ENCODE measurements at regions not wholly inside any gene's neighbourhood (a gene's known extent, or its start where the extent isn't known, plus 50 kb on each side); places are given as distances from the start of the nearest gene placed in this dataset.

- DNase-seq, result no peak
- H3K4me1 Mint-ChIP-seq (ENCODE audit: low read depth, unreplicated experiment), result peaks cover 18% of the 10 kb centered on the region
- CTCF ChIA-PET, result no interaction called here
- BruUV-seq (replicated peaks), result no TSS peak
- H3K36me3 Mint-ChIP-seq (ENCODE audit: insufficient read depth, unreplicated experiment), result no peaks in the 10 kb centered on the region
- H3K4me3 Mint-ChIP-seq (ENCODE audit: low read depth, unreplicated experiment), result no peak overlapping the region
- no peaks in the 10 kb centered on the region for H3K27me3 Mint-ChIP-seq (ENCODE audit: unreplicated experiment)
- intact Hi-C loops (cut with micrococcal nuclease; ENCODE audit: unreplicated experiment), result no loop called here
- TF ChIP-seq CTCF (IDR thresholded peaks at IDR 0.05; ENCODE audit: unreplicated experiment), result no peak
- H3K27ac Mint-ChIP-seq (ENCODE audit: unreplicated experiment), result no peak overlapping the region
- H3K9me3 Mint-ChIP-seq (ENCODE audit: low read depth, unreplicated experiment), result no peaks in the 10 kb centered on the region
Observed at GRCh38 chr5:125038477-125038876, 292.0 kb upstream of the ZNF608 start.

GRCh38 chr5:125041798-125042197, 295.4 kb upstream of the ZNF608 start:
- Mint-ChIP-seq H3K27me3 (ENCODE audit: unreplicated experiment) (no peaks in the 10 kb centered on the region), H3K27ac (ENCODE audit: unreplicated experiment) (no peak overlapping the region), H3K4me1 (ENCODE audit: low read depth, unreplicated experiment) (peaks cover 51% of the 10 kb centered on the region), H3K36me3 (ENCODE audit: insufficient read depth, unreplicated experiment) (no peaks in the 10 kb centered on the region), H3K4me3 (ENCODE audit: low read depth, unreplicated experiment) (no peak overlapping the region), H3K9me3 (ENCODE audit: low read depth, unreplicated experiment) (no peaks in the 10 kb centered on the region)
- intact Hi-C loops (cut with micrococcal nuclease; ENCODE audit: unreplicated experiment), result loop anchor here (5.0 kb wide), 1 partner anchor 379 kb away; no protein-coding TSS in a partner anchor
- BruUV-seq (replicated peaks), result no TSS peak
- DNase-seq, result no peak
- CTCF ChIA-PET, result interaction anchor here (0.7 kb wide), 1 partner anchor 150 kb away, joined by 4 read pairs; no protein-coding TSS in a partner anchor
- TF ChIP-seq CTCF (IDR thresholded peaks at IDR 0.05; ENCODE audit: unreplicated experiment), result no peak

GRCh38 chr5:125042261-125042890, 295.9 kb upstream of the ZNF608 start:
- no TSS peak for BruUV-seq (replicated peaks)
- intact Hi-C loops (cut with micrococcal nuclease; ENCODE audit: unreplicated experiment), result loop anchor here (5.0 kb wide), 1 partner anchor 380 kb away; no protein-coding TSS in a partner anchor
- TF ChIP-seq CTCF (IDR thresholded peaks at IDR 0.05; ENCODE audit: unreplicated experiment), result no peak
- Mint-ChIP-seq H3K9me3 (ENCODE audit: low read depth, unreplicated experiment) (no peaks in the 10 kb centered on the region), H3K4me3 (ENCODE audit: low read depth, unreplicated experiment) (no peak overlapping the region), H3K27me3 (ENCODE audit: unreplicated experiment) (no peaks in the 10 kb centered on the region), H3K36me3 (ENCODE audit: insufficient read depth, unreplicated experiment) (no peaks in the 10 kb centered on the region), H3K4me1 (ENCODE audit: low read depth, unreplicated experiment) (peaks cover 57% of the 10 kb centered on the region), H3K27ac (ENCODE audit: unreplicated experiment) (no peak overlapping the region)
- CTCF ChIA-PET, result no interaction called here
- DNase-seq, result no peak

- Mint-ChIP-seq H3K27me3 (ENCODE audit: unreplicated experiment) (no peaks in the 10 kb centered on the region), H3K36me3 (ENCODE audit: insufficient read depth, unreplicated experiment) (no peaks in the 10 kb centered on the region), H3K27ac (ENCODE audit: unreplicated experiment) (no peak overlapping the region), H3K9me3 (ENCODE audit: low read depth, unreplicated experiment) (no peaks in the 10 kb centered on the region), H3K4me3 (ENCODE audit: low read depth, unreplicated experiment) (no peak overlapping the region), H3K4me1 (ENCODE audit: low read depth, unreplicated experiment) (peaks cover 62% of the 10 kb centered on the region)
- DNase-seq, result peak; percentile 56
- CTCF ChIA-PET, result interaction anchor here (0.5 kb wide), 1 partner anchor 566 kb away, joined by 3 read pairs; no protein-coding TSS in a partner anchor
- TF ChIP-seq CTCF (IDR thresholded peaks at IDR 0.05; ENCODE audit: unreplicated experiment), result no peak
- intact Hi-C loops (cut with micrococcal nuclease; ENCODE audit: unreplicated experiment), result loop anchor here (5.0 kb wide), 1 partner anchor 382 kb away; no protein-coding TSS in a partner anchor
- BruUV-seq (replicated peaks), result no TSS peak
Observed at GRCh38 chr5:125043781-125044391, 297.4 kb upstream of the ZNF608 start.
